UCSD-AML1 (cell line): ENCODE measurements at regions not wholly inside any gene's neighbourhood (a gene's known extent, or its start where the extent isn't known, plus 50 kb on each side); places are given as distances from the start of the nearest gene placed in this dataset.

Source experiments
- DNase-seq: peaks from one replicate; lab custom pipeline; 2025; ENCODE audit not compliant: unreplicated experiment; lab: John Stamatoyannopoulos, UW

DNA sequence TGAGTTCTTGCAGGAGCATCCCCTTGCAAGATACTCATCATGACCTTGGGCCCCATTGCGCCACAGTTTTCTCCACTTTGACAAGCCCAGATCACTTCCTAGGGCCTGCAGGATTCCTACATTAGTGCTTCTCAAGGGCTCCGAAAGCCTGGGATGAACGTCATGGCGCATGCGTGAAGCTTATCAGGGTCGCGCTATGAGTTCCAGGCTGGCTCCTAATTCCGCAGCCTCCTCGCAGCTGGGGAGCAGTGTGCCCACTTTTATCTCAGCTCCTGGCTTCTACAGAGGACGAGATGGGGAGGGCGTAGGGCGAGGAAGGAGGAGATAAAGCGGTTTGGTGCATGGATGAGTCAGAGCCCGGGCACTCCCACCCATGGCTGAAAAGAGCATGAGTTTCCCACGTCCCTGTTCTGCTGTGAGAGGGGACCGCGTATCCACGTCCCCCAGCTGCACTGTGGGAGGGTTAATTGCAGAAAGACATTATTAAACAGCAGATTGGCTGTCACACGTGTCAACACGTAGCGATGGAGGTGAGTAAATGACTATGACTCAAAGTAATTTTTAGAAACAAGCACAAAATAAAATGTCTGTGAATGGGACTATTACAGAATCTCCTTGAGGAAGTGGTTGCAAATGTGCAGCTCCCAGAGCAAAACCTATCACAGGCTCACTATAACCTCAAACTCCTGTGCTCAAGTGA lies 72.9 kb upstream of the DSP start:
- DNase-seq = peak; percentile 42

DNA sequence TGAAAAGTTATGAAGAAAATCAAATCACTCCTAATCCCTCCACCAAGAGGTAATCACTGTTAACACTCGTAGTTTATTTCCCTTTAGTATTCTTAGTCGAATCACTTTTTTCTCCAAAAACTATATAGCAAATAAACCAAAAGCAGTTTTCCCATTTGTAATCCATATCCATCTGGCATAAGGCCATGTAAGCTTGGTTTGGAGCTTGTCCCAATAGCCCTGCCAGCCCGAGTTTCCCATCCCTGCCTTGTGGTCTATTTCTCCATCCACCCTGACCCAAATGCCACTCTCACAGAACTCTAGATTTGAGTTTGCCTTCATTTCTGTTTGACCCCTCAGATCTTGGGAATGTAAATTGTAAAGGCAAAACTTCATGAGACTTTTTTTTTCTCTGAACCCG lies 71.8 kb upstream of the DSP start:
- DNase-seq = no peak

DNA sequence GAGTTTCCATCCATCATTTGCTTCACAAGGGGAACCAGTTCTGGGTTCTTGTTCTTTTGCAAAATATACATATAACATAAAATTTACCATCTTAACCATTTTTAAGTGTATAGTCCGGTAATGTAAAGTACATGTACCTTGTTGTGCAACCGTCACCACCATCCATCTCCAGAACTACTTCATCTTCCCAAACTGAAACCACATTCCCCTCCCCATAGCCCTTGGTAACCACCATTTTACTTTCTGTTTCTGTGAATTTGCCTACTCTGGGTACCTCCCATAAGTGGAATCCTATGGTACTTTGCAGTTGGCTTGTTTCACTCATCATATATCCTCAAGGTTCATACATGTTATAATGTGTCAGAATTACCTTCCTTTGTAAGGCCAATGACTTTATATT lies 70.3 kb upstream of the DSP start:
- DNase-seq = no peak

DNA sequence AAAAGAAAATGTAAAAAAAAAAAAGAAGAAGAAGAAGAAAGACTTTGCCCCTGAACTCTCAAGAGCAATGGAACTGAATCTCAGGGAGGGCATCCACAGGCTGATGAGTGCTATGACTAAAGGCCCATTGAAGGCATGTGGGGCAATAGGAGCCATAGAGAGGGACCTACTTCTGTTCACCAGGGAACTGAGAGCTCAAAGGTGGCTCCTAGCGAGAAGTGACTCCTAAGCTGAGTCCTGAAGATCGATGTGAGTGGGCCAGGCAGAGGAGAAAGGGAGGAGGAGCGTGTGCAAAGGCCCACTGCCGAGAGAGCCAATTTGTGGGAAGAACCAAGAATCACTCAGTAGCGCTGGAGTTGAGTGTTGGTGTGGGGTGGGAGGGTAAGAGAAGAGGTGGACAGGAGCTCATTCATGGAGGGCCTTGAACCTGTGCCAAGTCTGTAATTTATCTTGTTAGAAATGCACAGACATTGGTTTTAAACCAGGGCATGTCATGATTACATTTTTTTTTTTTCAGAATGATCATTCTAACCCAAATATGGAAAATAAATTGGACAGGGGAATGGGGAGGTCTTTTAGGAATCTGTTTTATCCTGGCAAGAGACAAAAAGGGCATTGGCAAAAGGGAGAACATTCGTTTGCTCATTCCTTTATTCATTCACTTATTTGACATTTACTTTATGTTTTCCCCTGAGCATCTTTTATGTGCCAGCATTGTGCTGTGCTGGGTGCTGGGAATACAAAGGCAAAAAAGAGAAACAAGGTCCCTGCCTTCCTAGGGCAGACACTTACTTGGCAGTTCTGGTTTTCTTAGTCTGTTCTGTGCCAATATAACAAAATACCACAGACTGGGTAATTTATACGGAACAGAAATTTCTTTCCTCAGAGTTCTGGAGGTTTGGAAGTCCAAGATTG lies 67.4 kb upstream of the DSP start:
- DNase-seq = no peak

DNA sequence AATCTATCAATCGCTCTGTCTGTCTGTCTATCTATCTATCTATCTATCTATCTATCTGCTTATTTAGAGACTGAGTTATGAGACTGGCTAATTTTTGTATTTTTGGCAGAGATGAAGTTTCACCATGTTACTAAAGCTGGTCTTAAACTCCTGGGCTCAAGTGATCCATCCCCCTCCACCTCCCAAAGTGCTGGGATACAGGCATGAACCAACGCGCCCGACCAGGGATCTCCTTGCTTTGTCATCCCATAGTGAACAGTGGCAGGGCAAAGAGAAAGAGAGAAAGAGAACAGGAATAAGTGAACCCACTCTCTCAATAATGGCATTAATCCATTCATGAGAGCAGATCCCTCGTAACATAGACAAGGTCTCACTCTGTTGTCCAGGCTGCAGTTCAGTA lies 66.4 kb upstream of the DSP start:
- DNase-seq = no peak

DNA sequence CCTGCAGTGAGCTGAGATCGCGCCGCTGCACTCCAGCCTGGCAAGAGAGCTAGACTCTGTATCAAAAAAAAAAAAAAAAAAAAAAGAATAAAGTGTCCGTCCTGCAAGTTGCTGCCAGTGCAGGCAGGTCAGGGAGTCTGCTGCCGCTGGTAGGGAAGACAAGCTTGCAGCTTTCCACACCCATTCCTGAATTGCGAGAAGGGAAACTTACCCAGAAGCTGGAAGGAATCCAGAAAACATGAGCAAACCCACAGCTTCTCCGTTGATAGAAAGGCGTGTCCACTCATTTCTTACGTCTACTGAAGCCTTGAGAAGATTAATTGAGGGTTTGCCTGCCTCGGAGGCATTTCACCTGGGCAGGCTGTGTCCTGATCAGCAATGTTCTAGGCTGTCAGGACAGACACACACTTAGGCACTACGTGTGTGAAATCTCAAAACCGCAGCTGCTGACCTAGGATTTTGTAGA lies 61.6 kb upstream of the DSP start:
- DNase-seq = no peak

DNA sequence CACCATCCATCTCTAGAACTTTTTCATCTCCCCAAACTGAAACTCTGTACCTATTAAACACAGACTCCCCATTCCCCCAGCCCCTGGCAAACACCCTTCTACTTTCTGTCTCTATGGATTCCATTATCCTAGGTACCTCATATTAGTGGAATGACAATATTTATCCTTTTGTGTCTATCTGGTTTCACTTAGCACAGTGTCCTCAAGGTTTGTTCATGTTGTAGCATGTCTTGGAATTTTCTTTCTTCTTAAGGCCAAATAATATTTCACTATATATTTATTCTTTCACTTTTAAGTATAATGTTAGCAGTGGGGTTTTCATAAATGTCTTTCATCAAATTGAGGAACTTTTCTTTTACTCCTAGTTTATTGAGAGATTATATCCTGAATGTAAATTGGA lies 56.8 kb upstream of the DSP start:
- DNase-seq = no peak

DNA sequence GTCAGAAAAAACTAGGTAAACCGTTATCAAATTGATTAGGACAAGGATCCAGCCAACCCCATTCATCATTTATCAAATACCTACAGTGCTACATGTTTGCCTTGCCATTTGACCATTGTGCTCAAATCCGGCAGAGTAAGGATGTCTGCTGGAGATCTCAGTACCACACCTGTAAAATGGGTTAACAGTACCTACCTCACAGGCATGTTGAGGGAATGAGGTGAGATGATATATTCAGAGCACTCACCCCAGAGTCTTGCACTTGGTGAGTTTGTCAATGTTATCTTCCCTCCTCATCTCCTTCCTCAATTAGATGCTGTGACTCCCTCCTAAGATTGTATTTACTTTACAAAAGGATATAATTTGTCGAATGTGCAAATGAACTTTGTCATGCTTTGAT lies 54.5 kb upstream of the DSP start:
- no peak for DNase-seq

DNA sequence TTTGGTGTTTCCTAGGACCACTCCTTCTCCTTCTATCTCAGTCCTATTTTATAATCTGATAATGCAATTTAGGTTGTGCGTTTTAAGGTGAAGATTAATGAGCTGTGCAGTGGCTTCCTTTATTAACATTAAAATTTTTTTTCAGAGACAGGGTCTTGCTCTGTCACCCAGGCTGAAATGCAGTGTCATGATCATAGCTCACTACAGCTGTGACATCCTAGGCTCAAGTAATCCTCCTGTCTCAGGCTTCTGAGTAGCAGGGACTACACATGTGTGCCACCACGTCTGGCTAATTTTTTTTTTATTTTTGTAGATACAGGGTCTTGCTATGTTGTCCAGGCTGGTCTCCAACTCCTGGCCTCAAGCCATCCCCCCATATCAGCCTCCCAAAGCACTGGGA lies 53.0 kb upstream of the DSP start:
- DNase-seq = no peak

DNA sequence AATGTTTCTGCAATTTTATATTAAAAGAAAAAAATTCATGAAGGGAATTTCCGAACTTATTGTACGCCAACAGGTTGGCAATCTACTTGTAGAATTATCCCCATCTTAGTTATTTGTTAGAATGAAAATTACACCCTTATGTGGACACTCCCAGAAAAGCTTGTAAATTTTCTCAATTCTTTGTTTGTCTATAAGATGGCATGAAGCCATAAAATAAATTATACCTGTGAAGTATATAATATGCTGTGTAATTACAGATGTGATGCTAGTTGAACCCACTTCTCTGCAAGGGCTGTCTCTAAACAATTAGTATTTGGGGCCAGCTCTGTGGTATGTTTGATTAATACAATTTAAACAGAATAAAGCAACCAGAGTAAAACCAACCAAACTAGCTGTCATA lies 52.1 kb upstream of the DSP start:
- DNase-seq = no peak
